Myocyte (in vitro differentiated cells): ENCODE measurements at regions not wholly inside any gene's neighbourhood (a gene's known extent, or its start where the extent isn't known, plus 50 kb on each side); places are given as distances from the start of the nearest gene placed in this dataset.
"Not testable (repeated sequence)": the region's sequence is repeated elsewhere in the genome, so short reads cannot be mapped to it uniquely, and the experiment has no call there.

Experiments used
- DNase-seq: peaks from one replicate; pipeline ENCODE4 v3.0.0-alpha.2; 2012; ENCODE audit warnings: low read depth

- DNase-seq, result no peak
Observed at GRCh38 chr15:49706805-49707204, 86.0 kb downstream of the DTWD1 start.

GRCh38 chr15:49707598-49707997, 86.8 kb downstream of the DTWD1 start:
- DNase-seq, result no peak

- no peak for DNase-seq
Observed at GRCh38 chr15:49709646-49710214, 88.9 kb downstream of the DTWD1 start.

- no peak for DNase-seq
Observed at GRCh38 chr15:49712162-49712561, 91.3 kb downstream of the DTWD1 start.

- no peak for DNase-seq
Observed at GRCh38 chr15:49712846-49713450, 92.1 kb downstream of the DTWD1 start.

GRCh38 chr15:49715211-49715610, 94.4 kb downstream of the DTWD1 start:
- DNase-seq, result no peak

- DNase-seq, result no peak
Observed at GRCh38 chr15:49715701-49716100, 94.9 kb downstream of the DTWD1 start.

GRCh38 chr15:49718234-49718633, 97.4 kb downstream of the DTWD1 start:
- DNase-seq, result no peak

GRCh38 chr15:49718846-49719245, 98.0 kb downstream of the DTWD1 start:
- no peak for DNase-seq

GRCh38 chr15:49720261-49720660, 99.4 kb downstream of the DTWD1 start:
- no peak for DNase-seq

GRCh38 chr15:49721091-49721490, 100.2 kb downstream of the DTWD1 start:
- DNase-seq, result no peak

- DNase-seq, result no peak
Observed at GRCh38 chr15:49721621-49722020, 100.8 kb downstream of the DTWD1 start.

GRCh38 chr15:49723981-49724380, 103.1 kb downstream of the DTWD1 start:
- no peak for DNase-seq

- DNase-seq, result no peak
Observed at GRCh38 chr15:49731187-49732099, 110.6 kb downstream of the DTWD1 start.

- DNase-seq, result not testable (repeated sequence)
Observed at GRCh38 chr15:49732109-49732508, 111.3 kb downstream of the DTWD1 start.

GRCh38 chr15:49734089-49734488, 113.2 kb downstream of the DTWD1 start:
- DNase-seq, result not testable (repeated sequence)

- DNase-seq, result peak; percentile 66
Observed at GRCh38 chr15:49734831-49735508, 114.1 kb downstream of the DTWD1 start.

GRCh38 chr15:49737127-49737526, 116.3 kb downstream of the DTWD1 start:
- DNase-seq, result no peak

- DNase-seq, result peak; percentile 93
Observed at GRCh38 chr15:49741712-49742111, 120.9 kb downstream of the DTWD1 start.

- DNase-seq, result peak; percentile 93
Observed at GRCh38 chr15:49742381-49742780, 121.5 kb downstream of the DTWD1 start.

- DNase-seq, result no peak
Observed at GRCh38 chr15:49747340-49747739, 126.5 kb downstream of the DTWD1 start.

GRCh38 chr15:49748791-49749190, 127.9 kb downstream of the DTWD1 start:
- no peak for DNase-seq
